ENCODE measurements at regions not wholly inside any gene's neighbourhood (a gene's known extent, or its start where the extent isn't known, plus 50 kb on each side); places are given as distances from the start of the nearest gene placed in this dataset.

GRCh38 chr12:90631591-90632212 lies 323.3 kb downstream of the CCER1 start:
- POLR2A ChIA-PET, result no interaction called here
- Histone ChIP-seq H4K20me1 (replicated peaks; ENCODE audit: control insufficient read depth, extremely low read depth, insufficient read depth, low read length) (no peaks in the 10 kb centered on the region), H3K4me1 (ENCODE audit: control insufficient read depth, extremely low read depth, insufficient read depth, low read length) (no peaks in the 10 kb centered on the region), H3K27me3 (ENCODE audit: control insufficient read depth in 2 of 2, insufficient read depth in 2 of 2, low read length in 2 of 2) (no peaks in the 10 kb centered on the region), H3K4me3 (replicated peaks in 1 of 3; ENCODE audit: insufficient read depth in 1 of 3, low read depth in 1 of 3, low read length in 3 of 3) (no peak overlapping the region), H3K9ac (replicated peaks; ENCODE audit: extremely low read depth, insufficient read depth, low read length) (no peak overlapping the region), H3K9me1 (replicated peaks; ENCODE audit: control insufficient read depth, extremely low read depth, insufficient read depth, low read length) (no peaks in the 10 kb centered on the region), H3K4me2 (ENCODE audit: insufficient read depth, low read length) (no peak overlapping the region), H3K79me2 (ENCODE audit: control insufficient read depth, insufficient read depth, low read length) (no peaks in the 10 kb centered on the region), H2AFZ (ENCODE audit: low read depth, low read length) (no peak overlapping the region), H3K9me3 (replicated peaks; ENCODE audit: control insufficient read depth, insufficient read depth, low read length) (no peaks in the 10 kb centered on the region), H3K27ac (ENCODE audit: insufficient read depth, low read depth, low read length) (no peak overlapping the region), H3K36me3 (ENCODE audit: control insufficient read depth in 2 of 2, extremely low read depth in 1 of 2, insufficient read depth in 2 of 2, low read length in 2 of 2) (no peaks in the 10 kb centered on the region)
- FAIRE-seq (no peak), DNase-seq (ENCODE audit: low read depth, low spot score) (no peak)
- BruUV-seq (replicated peaks), result no TSS peak
- CTCF ChIA-PET, result interaction anchor here (0.7 to 1.4 kb wide), 2 partner anchors 11 to 18 kb away, joined by 3 to 5 read pairs; no protein-coding TSS in a partner anchor
- dilution Hi-C loops (cut with MboI; ENCODE audit: extremely low pct_ligation_motif_present, low sequenced_read_pairs), result no loop called here
- intact Hi-C loops (cut with micrococcal nuclease), result no loop called here
- TF ChIP-seq MAX (IDR thresholded peaks at IDR 0.05; ENCODE audit: insufficient read depth, insufficient read length) (no peak), FOS (IDR thresholded peaks at IDR 0.05; ENCODE audit: borderline replicate concordance, insufficient read depth, low read length) (no peak), EZH2 (IDR thresholded peaks at IDR 0.05; ENCODE audit: borderline replicate concordance, low read depth, low read length, severe bottlenecking) (no peak), MYC (IDR thresholded peaks at IDR 0.05; ENCODE audit: low read depth, low read length) (no peak), POLR2AphosphoS5 (IDR thresholded peaks at IDR 0.05; ENCODE audit: insufficient read depth, low read depth, low read length) (no peak), GATA2 (IDR thresholded peaks at IDR 0.05; ENCODE audit: insufficient read depth, insufficient read length, low read depth, low read length) (no peak)

GRCh38 chr12:90630006-90630405 lies 325.0 kb downstream of the CCER1 start:
- BruUV-seq (replicated peaks), result no TSS peak
- H3K79me2 ChIP-seq (ENCODE audit: control insufficient read depth, insufficient read depth, low read length), result no peaks in the 10 kb centered on the region
- no peak overlapping the region for H2AFZ ChIP-seq (ENCODE audit: low read depth, low read length)
- H4K20me1 ChIP-seq (replicated peaks; ENCODE audit: control insufficient read depth, extremely low read depth, insufficient read depth, low read length), result no peaks in the 10 kb centered on the region
- no peak for FAIRE-seq
- no peak overlapping the region for H3K4me3 ChIP-seq (replicated peaks in 1 of 3; ENCODE audit: insufficient read depth in 1 of 3, low read depth in 1 of 3, low read length in 3 of 3)
- H3K4me2 ChIP-seq (ENCODE audit: insufficient read depth, low read length), result no peak overlapping the region
- H3K4me1 ChIP-seq (ENCODE audit: control insufficient read depth, extremely low read depth, insufficient read depth, low read length), result no peaks in the 10 kb centered on the region
- TF ChIP-seq MAX (IDR thresholded peaks at IDR 0.05; ENCODE audit: insufficient read depth, insufficient read length) (no peak), CTCF (IDR thresholded peaks at IDR 0.05; ENCODE audit: extremely low read depth in 1 of 2, insufficient read depth in 1 of 2, low read depth in 1 of 2, low read length in 2 of 2) (no peak), MYC (IDR thresholded peaks at IDR 0.05; ENCODE audit: low read depth, low read length) (no peak), GATA2 (IDR thresholded peaks at IDR 0.05; ENCODE audit: insufficient read depth, insufficient read length, low read depth, low read length) (no peak), POLR2AphosphoS5 (IDR thresholded peaks at IDR 0.05; ENCODE audit: insufficient read depth, low read depth, low read length) (no peak), FOS (IDR thresholded peaks at IDR 0.05; ENCODE audit: borderline replicate concordance, insufficient read depth, low read length) (no peak), POLR2A (IDR thresholded peaks at IDR 0.05; ENCODE audit: low read depth, low read length) (no peak), EZH2 (IDR thresholded peaks at IDR 0.05; ENCODE audit: borderline replicate concordance, low read depth, low read length, severe bottlenecking) (no peak), JUN (IDR thresholded peaks at IDR 0.05; ENCODE audit: borderline replicate concordance, insufficient read depth, insufficient read length, low read depth) (no peak)
- dilution Hi-C loops (cut with MboI; ENCODE audit: extremely low pct_ligation_motif_present, low sequenced_read_pairs) (no loop called here), intact Hi-C loops (cut with micrococcal nuclease) (no loop called here)
- POLR2A ChIA-PET, result interaction anchor here (0.6 kb wide), 1 partner anchor 11 kb away, joined by 6 read pairs; no protein-coding TSS in a partner anchor
- no peak for DNase-seq (ENCODE audit: low read depth, low spot score)
- H3K27me3 ChIP-seq (ENCODE audit: control insufficient read depth in 2 of 2, insufficient read depth in 2 of 2, low read length in 2 of 2), result no peaks in the 10 kb centered on the region
- H3K36me3 ChIP-seq (ENCODE audit: control insufficient read depth in 2 of 2, extremely low read depth in 1 of 2, insufficient read depth in 2 of 2, low read length in 2 of 2), result no peaks in the 10 kb centered on the region
- no peak overlapping the region for H3K27ac ChIP-seq (ENCODE audit: insufficient read depth, low read depth, low read length)
- H3K9ac ChIP-seq (replicated peaks; ENCODE audit: extremely low read depth, insufficient read depth, low read length), result no peak overlapping the region
- CTCF ChIA-PET, result interaction anchor here (0.5 kb wide), 1 partner anchor 18 kb away, joined by 3 read pairs; no protein-coding TSS in a partner anchor
- H3K9me3 ChIP-seq (replicated peaks; ENCODE audit: control insufficient read depth, insufficient read depth, low read length), result no peaks in the 10 kb centered on the region
- H3K9me1 ChIP-seq (replicated peaks; ENCODE audit: control insufficient read depth, extremely low read depth, insufficient read depth, low read length), result no peaks in the 10 kb centered on the region
